ENCODE measurements at regions not wholly inside any gene's neighbourhood (a gene's known extent, or its start where the extent isn't known, plus 50 kb on each side); places are given as distances from the start of the nearest gene placed in this dataset.

GRCh38 chr1:221442056-221442455 is 299.8 kb downstream of the DUSP10 start:
- no peak for TF ChIP-seq CTCF (IDR thresholded peaks at IDR 0.05)
- TF ChIP-seq GABPA (IDR thresholded peaks at IDR 0.05; ENCODE audit: low read depth): no peak
- no peak for TF ChIP-seq TEAD4 (IDR thresholded peaks at IDR 0.05; ENCODE audit: borderline replicate concordance, insufficient read depth)
- no peak for TF ChIP-seq MXI1 (IDR thresholded peaks at IDR 0.05; ENCODE audit: low read depth, low read length)
- no peak for TF ChIP-seq RCOR1 (IDR thresholded peaks at IDR 0.05; ENCODE audit: low read length)
- no peak for TF ChIP-seq JUND (IDR thresholded peaks at IDR 0.05)
- TF ChIP-seq EP300 (IDR thresholded peaks at IDR 0.05; ENCODE audit: borderline replicate concordance in 1 of 2, low read depth in 1 of 2, low read length in 1 of 2): no peak
- TF ChIP-seq RFX5 (IDR thresholded peaks at IDR 0.05; ENCODE audit: low read length): no peak
- TF ChIP-seq NFIC (IDR thresholded peaks at IDR 0.05; ENCODE audit: borderline replicate concordance): no peak
- TF ChIP-seq EZH2phosphoT487 (IDR thresholded peaks at IDR 0.05; ENCODE audit: borderline replicate concordance, low read depth): no peak
- TF ChIP-seq TAF1 (IDR thresholded peaks at IDR 0.05; ENCODE audit: borderline replicate concordance, low read depth, low read length): no peak
- no peak for TF ChIP-seq USF1 (IDR thresholded peaks at IDR 0.05; ENCODE audit: borderline replicate concordance, low read depth)
- TF ChIP-seq TCF12 (IDR thresholded peaks at IDR 0.05): no peak
